DND-41 (cell line): ENCODE measurements at regions not wholly inside any gene's neighbourhood (a gene's known extent, or its start where the extent isn't known, plus 50 kb on each side); places are given as distances from the start of the nearest gene placed in this dataset.

ENCODE experiments used
- EZH2 ChIP-seq: IDR thresholded peaks from 3 replicates; pipeline ENCODE4 v1.6.1; 2012; ENCODE audit warnings: borderline replicate concordance, low read depth, mild to moderate bottlenecking, moderate library complexity, low read length, inconsistent platforms; ENCODE audit not compliant: severe bottlenecking
- TF ChIP-seq, protein P1 (sequence below): IDR thresholded peaks from 2 replicates; pipeline ENCODE4 v1.5.1; 2012; ENCODE audit warnings: borderline replicate concordance, low read length, moderate library complexity, mild to moderate bottlenecking; ENCODE audit not compliant: poor library complexity, severe bottlenecking; ENCODE audit errors: extremely low read depth

DNA sequence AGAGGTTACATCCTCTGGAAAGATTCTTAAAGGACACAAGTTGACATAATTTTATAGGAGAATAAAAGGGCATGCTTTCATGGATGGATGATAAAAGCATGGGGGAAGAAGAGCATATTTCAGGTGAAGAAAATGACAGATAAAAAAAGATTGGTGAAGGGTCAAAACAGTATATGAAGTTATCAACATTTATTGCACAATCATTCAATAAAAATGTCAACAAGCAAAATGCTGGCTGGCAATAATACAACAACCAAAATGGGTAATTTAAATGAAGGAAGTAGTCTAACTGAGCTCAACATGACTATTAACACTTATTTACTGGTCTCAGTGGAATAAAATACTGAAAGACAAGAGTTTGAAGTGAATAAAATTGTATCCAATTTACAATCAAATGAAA lies 696.7 kb downstream of the SQOR start:
- TF ChIP-seq, protein P1, sequence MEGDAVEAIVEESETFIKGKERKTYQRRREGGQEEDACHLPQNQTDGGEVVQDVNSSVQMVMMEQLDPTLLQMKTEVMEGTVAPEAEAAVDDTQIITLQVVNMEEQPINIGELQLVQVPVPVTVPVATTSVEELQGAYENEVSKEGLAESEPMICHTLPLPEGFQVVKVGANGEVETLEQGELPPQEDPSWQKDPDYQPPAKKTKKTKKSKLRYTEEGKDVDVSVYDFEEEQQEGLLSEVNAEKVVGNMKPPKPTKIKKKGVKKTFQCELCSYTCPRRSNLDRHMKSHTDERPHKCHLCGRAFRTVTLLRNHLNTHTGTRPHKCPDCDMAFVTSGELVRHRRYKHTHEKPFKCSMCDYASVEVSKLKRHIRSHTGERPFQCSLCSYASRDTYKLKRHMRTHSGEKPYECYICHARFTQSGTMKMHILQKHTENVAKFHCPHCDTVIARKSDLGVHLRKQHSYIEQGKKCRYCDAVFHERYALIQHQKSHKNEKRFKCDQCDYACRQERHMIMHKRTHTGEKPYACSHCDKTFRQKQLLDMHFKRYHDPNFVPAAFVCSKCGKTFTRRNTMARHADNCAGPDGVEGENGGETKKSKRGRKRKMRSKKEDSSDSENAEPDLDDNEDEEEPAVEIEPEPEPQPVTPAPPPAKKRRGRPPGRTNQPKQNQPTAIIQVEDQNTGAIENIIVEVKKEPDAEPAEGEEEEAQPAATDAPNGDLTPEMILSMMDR: no peak
- no peak for TF ChIP-seq EZH2
